VCaP (cell line): ENCODE measurements at regions not wholly inside any gene's neighbourhood (a gene's known extent, or its start where the extent isn't known, plus 50 kb on each side); places are given as distances from the start of the nearest gene placed in this dataset.

Source experiments
- H3K27ac ChIP-seq: fragments of 450-650 bp; 2 replicates; pipeline ENCODE4 v1.5.1; 2017
- TF ChIP-seq, protein P1 (sequence below): fragments of 450-650 bp; conservative IDR thresholded peaks from 2 replicates; pipeline ENCODE4 v1.5.1; 2017; ENCODE audit warnings: mild to moderate bottlenecking, moderate library complexity

DNA sequence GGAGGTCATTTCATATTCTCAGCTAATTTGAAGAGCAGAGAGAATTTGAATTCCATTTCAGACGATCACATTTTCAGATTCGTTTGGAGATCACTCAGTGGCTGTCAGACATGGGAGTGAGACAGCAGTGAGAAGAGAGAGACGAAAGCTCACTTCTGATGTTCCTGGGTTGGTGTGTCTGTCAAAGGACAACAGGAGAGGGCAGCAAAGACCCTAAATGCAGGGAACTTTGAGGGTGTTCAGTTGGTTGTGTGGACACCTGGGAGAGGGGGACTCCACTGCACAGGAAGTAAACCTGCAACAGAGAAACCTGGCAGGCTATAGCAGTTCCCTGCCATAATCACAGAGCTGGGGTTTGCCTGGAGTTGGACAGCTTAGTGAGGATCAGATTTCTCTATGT is 675.1 kb downstream of the SQOR start:
- no peak overlapping the region for H3K27ac ChIP-seq
- TF ChIP-seq, protein P1, sequence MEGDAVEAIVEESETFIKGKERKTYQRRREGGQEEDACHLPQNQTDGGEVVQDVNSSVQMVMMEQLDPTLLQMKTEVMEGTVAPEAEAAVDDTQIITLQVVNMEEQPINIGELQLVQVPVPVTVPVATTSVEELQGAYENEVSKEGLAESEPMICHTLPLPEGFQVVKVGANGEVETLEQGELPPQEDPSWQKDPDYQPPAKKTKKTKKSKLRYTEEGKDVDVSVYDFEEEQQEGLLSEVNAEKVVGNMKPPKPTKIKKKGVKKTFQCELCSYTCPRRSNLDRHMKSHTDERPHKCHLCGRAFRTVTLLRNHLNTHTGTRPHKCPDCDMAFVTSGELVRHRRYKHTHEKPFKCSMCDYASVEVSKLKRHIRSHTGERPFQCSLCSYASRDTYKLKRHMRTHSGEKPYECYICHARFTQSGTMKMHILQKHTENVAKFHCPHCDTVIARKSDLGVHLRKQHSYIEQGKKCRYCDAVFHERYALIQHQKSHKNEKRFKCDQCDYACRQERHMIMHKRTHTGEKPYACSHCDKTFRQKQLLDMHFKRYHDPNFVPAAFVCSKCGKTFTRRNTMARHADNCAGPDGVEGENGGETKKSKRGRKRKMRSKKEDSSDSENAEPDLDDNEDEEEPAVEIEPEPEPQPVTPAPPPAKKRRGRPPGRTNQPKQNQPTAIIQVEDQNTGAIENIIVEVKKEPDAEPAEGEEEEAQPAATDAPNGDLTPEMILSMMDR: no peak

DNA sequence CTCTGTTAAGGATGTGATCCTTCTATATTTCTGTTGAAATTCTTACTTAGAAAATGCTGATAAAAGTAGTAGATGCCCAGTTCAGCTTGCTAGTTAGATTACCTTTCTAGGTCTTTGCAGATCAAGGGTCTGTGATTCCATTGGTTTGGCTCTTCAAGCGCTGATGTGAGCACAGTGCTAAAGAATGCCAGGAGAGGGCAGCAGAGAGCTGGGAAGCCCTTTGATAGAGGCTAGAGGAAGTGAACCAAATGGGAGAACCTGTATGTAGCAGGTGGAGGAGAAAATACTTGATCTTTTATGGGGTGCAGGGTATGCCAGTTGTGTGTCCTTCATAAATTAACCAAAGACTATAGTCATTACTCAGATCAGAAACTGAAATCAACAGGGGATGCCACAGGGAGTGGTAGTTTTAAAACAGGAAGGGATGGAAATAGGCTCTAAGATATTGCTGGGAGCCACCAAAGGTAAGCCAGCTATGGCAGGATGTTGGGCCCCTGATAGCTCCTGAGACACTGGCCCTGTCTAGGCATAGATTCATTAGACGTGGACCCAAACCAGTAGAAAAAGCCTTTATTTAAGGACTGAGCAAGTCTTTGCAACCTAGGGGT is 677.4 kb downstream of the SQOR start:
- no peak overlapping the region; the same call in 1 of the 2 replicates for H3K27ac ChIP-seq
- TF ChIP-seq, protein P1: peak; percentile 93

DNA sequence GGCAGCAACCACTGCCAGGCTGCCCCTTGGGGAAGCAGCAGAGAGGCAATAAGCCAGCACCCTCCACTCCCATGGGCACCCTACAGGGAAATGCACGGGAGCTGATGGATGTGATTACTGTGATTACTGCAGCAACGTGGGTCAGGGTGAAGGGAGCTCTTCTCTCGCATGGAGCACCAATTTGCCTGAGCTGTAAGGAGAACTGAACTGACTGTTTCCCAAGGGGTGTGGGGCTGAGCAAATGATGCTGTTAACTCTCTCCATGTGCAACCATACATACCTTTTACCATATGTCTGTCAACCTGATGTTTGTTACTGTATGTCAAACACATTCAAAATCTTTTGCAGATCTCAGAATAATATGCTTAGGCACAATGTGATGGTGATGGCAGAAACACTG is 680.6 kb downstream of the SQOR start:
- TF ChIP-seq, protein P1: no peak
- no peak overlapping the region for H3K27ac ChIP-seq

DNA sequence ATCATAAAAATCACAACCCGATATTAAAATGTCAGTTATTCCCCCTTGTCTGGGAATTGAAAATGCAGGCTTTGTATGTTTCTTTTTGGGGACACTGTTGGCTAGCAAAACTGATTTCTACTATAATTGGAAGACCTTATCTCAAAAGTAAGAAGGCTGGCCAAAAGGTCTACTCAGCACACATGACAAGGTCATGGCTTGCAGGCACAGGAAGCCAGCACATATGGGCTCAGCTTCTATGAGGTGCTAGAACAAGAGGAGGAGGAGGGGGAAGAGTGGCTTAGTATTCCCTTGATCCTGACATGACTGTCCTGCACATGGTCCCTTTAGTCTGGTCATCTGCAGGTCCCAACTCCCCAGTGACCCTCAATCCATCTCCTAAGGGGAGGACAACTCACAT is 681.2 kb downstream of the SQOR start:
- TF ChIP-seq, protein P1: no peak
- H3K27ac ChIP-seq: no peak overlapping the region

DNA sequence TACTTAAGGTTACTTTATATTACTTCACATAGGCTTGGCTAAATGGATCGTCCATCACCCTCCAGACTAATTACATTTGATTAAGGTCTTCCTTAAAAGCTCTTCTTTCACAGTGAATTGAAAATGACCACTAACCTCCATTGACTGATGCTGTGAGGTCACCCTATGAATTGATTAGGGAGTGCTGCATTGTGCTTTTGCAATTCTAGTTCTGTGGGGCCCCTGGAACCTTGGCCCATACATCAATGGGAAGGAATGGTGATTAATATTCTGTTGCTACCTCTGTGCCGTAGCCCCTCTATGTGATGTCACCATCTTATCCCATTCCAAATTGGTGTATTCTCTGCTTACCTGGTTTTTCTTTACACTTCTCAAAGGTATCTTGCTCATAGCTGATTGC is 682.2 kb downstream of the SQOR start:
- TF ChIP-seq, protein P1: no peak
- no peak overlapping the region for H3K27ac ChIP-seq

DNA sequence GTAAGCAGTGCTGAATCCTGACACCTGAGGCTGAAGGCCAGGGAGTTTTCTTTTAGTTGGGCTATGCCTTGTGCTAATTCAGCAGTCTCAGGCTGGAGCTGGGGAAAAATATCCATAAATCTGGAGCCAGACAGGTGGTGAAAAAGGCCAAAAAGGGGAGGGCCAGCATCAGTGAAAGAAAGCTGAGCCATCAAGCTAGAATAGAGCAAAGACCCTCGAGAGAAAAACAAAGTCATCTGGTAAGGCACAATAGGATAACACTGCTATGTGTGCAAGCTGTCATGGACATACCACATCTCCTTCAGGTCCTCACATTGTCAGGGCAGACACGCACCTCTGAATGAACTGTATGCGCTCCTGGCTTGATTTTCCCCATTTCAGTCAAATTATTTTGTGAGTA is 687.9 kb downstream of the SQOR start:
- H3K27ac ChIP-seq: peak overlapping the region; percentile 44; the same call in 1 of the 2 replicates
- TF ChIP-seq, protein P1: no peak

DNA sequence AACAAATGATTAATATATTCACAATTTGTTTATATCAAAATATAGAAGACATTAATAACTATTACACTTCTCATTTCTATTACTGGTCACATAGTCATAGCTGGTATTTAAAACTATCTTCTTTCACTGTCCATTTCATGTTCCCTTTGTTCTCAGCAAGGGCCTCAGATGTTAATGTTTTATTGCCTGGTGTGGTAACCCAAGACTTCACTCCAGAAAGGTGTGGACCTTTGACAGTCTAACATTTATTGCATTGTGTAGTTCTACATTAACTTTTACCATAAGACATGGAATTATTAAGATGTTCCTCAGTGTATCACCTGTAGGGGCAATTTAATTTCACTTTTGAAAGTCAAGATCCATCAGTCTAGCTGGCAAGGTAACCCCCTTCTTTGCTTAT is 691.3 kb downstream of the SQOR start:
- TF ChIP-seq, protein P1: no peak

More for the DNA sequence above, 691.3 kb downstream of the SQOR start:
- no peak overlapping the region for H3K27ac ChIP-seq
